ENCODE measurements at regions not wholly inside any gene's neighbourhood (a gene's known extent, or its start where the extent isn't known, plus 50 kb on each side); places are given as distances from the start of the nearest gene placed in this dataset.
"Not testable (repeated sequence)": the region's sequence is repeated elsewhere in the genome, so short reads cannot be mapped to it uniquely, and the experiment has no call there.

DNA sequence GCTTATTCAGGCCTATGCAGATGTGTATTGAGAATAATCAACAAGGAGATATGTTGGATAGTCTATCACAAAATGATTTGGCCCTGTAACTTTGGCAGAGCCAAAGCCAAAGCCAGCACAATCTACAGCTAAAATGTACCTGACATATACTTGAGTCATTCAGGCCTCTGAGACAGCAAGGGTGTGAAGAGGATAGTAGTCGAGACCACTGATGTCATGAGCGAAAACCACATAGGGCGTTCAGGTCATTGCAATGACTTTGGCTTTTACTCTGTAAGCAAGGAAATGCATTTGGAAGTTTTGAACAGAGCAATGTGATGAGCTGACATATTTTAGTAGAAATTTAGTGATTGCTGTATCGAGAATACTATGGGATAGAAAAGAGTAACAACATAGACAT lies 579.6 kb downstream of the AMY1C start:
- H3K4me2 ChIP-seq (ENCODE audit: insufficient read depth, low read length), result no peak overlapping the region
- H3K27me3 ChIP-seq (ENCODE audit: control insufficient read depth in 2 of 2, insufficient read depth in 2 of 2, low read length in 2 of 2), result no peaks in the 10 kb centered on the region
- peaks cover 2% of the 10 kb centered on the region for H3K9me3 ChIP-seq (replicated peaks; ENCODE audit: control insufficient read depth, insufficient read depth, low read length)
- no peak for DNase-seq (ENCODE audit: low read depth, low spot score)
- no peaks in the 10 kb centered on the region for H3K36me3 ChIP-seq (ENCODE audit: control insufficient read depth in 2 of 2, extremely low read depth in 1 of 2, insufficient read depth in 2 of 2, low read length in 2 of 2)
- ChIA-PET CTCF (no interaction called here), POLR2A (no interaction called here)
- no peaks in the 10 kb centered on the region for H3K4me1 ChIP-seq (ENCODE audit: control insufficient read depth, extremely low read depth, insufficient read depth, low read length)
- H2AFZ ChIP-seq (ENCODE audit: low read depth, low read length), result no peak overlapping the region
- BruUV-seq (replicated peaks), result no TSS peak
- dilution Hi-C loops (cut with MboI; ENCODE audit: extremely low pct_ligation_motif_present, low sequenced_read_pairs), result no loop called here
- H3K27ac ChIP-seq (ENCODE audit: insufficient read depth, low read depth, low read length), result no peak overlapping the region
- TF ChIP-seq POLR2AphosphoS5 (IDR thresholded peaks at IDR 0.05; ENCODE audit: insufficient read depth, low read depth, low read length), result no peak
- no peak for TF ChIP-seq JUN (IDR thresholded peaks at IDR 0.05; ENCODE audit: borderline replicate concordance, insufficient read depth, insufficient read length, low read depth)
- TF ChIP-seq MYC (IDR thresholded peaks at IDR 0.05; ENCODE audit: low read depth, low read length), result no peak
- no peaks in the 10 kb centered on the region for H3K9me1 ChIP-seq (replicated peaks; ENCODE audit: control insufficient read depth, extremely low read depth, insufficient read depth, low read length)
- H3K79me2 ChIP-seq (ENCODE audit: control insufficient read depth, insufficient read depth, low read length), result no peaks in the 10 kb centered on the region
- no peak for FAIRE-seq
- H3K9ac ChIP-seq (replicated peaks; ENCODE audit: extremely low read depth, insufficient read depth, low read length), result no peak overlapping the region
- H4K20me1 ChIP-seq (replicated peaks; ENCODE audit: control insufficient read depth, extremely low read depth, insufficient read depth, low read length), result no peaks in the 10 kb centered on the region
- no peak overlapping the region for H3K4me3 ChIP-seq (replicated peaks in 1 of 3; ENCODE audit: insufficient read depth in 1 of 3, low read depth in 1 of 3, low read length in 3 of 3)
- intact Hi-C loops (cut with micrococcal nuclease), result loop anchor here (10.0 kb wide), 1 partner anchor 306 kb away; no protein-coding TSS in a partner anchor

DNA sequence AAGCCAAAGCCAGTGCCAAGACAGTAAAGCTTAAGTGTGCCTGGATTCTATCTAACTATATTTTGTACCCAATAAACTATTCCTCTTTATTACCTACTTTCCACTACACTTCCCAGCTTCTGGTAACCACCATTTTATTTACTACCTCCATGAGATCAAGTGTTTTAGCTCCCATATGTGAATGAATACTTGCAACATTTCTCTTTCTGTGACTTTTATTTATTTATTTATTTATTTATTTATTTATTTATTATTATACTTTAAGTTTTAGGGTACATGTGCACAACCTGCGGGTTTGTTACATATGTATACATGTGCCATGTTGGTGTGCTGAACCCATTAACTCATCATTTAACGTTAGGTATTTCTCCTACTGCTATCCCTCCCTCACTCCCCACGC lies 582.1 kb downstream of the AMY1C start:
- Histone ChIP-seq H3K9me3 (replicated peaks; ENCODE audit: control insufficient read depth, insufficient read depth, low read length) (no peaks in the 10 kb centered on the region), H3K27me3 (ENCODE audit: control insufficient read depth in 2 of 2, insufficient read depth in 2 of 2, low read length in 2 of 2) (no peaks in the 10 kb centered on the region), H3K9ac (replicated peaks; ENCODE audit: extremely low read depth, insufficient read depth, low read length) (no peak overlapping the region), H3K4me3 (replicated peaks in 1 of 3; ENCODE audit: insufficient read depth in 1 of 3, low read depth in 1 of 3, low read length in 3 of 3) (no peak overlapping the region), H3K36me3 (ENCODE audit: control insufficient read depth in 2 of 2, extremely low read depth in 1 of 2, insufficient read depth in 2 of 2, low read length in 2 of 2) (no peaks in the 10 kb centered on the region), H4K20me1 (replicated peaks; ENCODE audit: control insufficient read depth, extremely low read depth, insufficient read depth, low read length) (no peaks in the 10 kb centered on the region), H3K27ac (ENCODE audit: insufficient read depth, low read depth, low read length) (no peak overlapping the region), H3K4me1 (ENCODE audit: control insufficient read depth, extremely low read depth, insufficient read depth, low read length) (no peaks in the 10 kb centered on the region), H2AFZ (ENCODE audit: low read depth, low read length) (no peak overlapping the region), H3K79me2 (ENCODE audit: control insufficient read depth, insufficient read depth, low read length) (no peaks in the 10 kb centered on the region), H3K4me2 (ENCODE audit: insufficient read depth, low read length) (no peak overlapping the region), H3K9me1 (replicated peaks; ENCODE audit: control insufficient read depth, extremely low read depth, insufficient read depth, low read length) (no peaks in the 10 kb centered on the region)
- no TSS peak for BruUV-seq (replicated peaks)
- DNase-seq (ENCODE audit: low read depth, low spot score) (no peak), FAIRE-seq (no peak)
- dilution Hi-C loops (cut with MboI; ENCODE audit: extremely low pct_ligation_motif_present, low sequenced_read_pairs), result no loop called here
- ChIA-PET CTCF (no interaction called here), POLR2A (no interaction called here)
- TF ChIP-seq GATA2 (IDR thresholded peaks at IDR 0.05; ENCODE audit: insufficient read depth, insufficient read length, low read depth, low read length) (no peak), EZH2 (IDR thresholded peaks at IDR 0.05; ENCODE audit: borderline replicate concordance, low read depth, low read length, severe bottlenecking) (no peak), MYC (IDR thresholded peaks at IDR 0.05; ENCODE audit: low read depth, low read length) (no peak), FOS (IDR thresholded peaks at IDR 0.05; ENCODE audit: borderline replicate concordance, insufficient read depth, low read length) (no peak), JUN (IDR thresholded peaks at IDR 0.05; ENCODE audit: borderline replicate concordance, insufficient read depth, insufficient read length, low read depth) (no peak), POLR2A (IDR thresholded peaks at IDR 0.05; ENCODE audit: low read depth, low read length) (no peak), POLR2AphosphoS5 (IDR thresholded peaks at IDR 0.05; ENCODE audit: insufficient read depth, low read depth, low read length) (no peak)
- TF ChIP-seq, protein P1, sequence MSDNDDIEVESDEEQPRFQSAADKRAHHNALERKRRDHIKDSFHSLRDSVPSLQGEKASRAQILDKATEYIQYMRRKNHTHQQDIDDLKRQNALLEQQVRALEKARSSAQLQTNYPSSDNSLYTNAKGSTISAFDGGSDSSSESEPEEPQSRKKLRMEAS (IDR thresholded peaks at IDR 0.05; ENCODE audit: insufficient read depth, insufficient read length), result no peak
- TF ChIP-seq, protein P2, sequence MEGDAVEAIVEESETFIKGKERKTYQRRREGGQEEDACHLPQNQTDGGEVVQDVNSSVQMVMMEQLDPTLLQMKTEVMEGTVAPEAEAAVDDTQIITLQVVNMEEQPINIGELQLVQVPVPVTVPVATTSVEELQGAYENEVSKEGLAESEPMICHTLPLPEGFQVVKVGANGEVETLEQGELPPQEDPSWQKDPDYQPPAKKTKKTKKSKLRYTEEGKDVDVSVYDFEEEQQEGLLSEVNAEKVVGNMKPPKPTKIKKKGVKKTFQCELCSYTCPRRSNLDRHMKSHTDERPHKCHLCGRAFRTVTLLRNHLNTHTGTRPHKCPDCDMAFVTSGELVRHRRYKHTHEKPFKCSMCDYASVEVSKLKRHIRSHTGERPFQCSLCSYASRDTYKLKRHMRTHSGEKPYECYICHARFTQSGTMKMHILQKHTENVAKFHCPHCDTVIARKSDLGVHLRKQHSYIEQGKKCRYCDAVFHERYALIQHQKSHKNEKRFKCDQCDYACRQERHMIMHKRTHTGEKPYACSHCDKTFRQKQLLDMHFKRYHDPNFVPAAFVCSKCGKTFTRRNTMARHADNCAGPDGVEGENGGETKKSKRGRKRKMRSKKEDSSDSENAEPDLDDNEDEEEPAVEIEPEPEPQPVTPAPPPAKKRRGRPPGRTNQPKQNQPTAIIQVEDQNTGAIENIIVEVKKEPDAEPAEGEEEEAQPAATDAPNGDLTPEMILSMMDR (IDR thresholded peaks at IDR 0.05; ENCODE audit: extremely low read depth in 1 of 2, insufficient read depth in 1 of 2, low read depth in 1 of 2, low read length in 2 of 2), result no peak
- intact Hi-C loops (cut with micrococcal nuclease), result no loop called here

DNA sequence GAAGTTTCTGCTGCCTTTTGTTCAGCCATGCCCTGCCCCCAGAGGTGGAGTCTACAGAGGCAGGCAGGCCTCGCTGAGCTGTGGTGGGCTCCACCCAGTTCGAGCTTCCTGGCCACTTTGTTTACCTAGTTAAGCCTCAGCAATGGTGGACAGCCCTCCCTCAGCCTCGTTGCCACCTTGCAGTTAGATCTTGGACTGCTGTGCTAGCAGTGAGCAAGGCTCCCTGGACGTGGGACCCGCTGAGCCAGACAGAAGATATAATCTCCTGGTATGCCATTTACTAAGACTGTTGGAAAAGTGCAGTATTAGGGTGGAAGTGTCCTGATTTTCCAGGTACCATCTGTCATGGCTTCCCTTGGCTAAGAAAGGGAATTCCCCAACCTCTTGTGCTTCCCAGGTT lies 588.2 kb downstream of the AMY1C start:
- BruUV-seq (replicated peaks); H3K4me2 ChIP-seq (ENCODE audit: insufficient read depth, low read length); H3K9ac ChIP-seq (replicated peaks; ENCODE audit: extremely low read depth, insufficient read depth, low read length); dilution Hi-C loops (cut with MboI; ENCODE audit: extremely low pct_ligation_motif_present, low sequenced_read_pairs); DNase-seq (ENCODE audit: low read depth, low spot score); POLR2A ChIA-PET; H3K4me3 ChIP-seq (replicated peaks in 1 of 3; ENCODE audit: insufficient read depth in 1 of 3, low read depth in 1 of 3, low read length in 3 of 3); H4K20me1 ChIP-seq (replicated peaks; ENCODE audit: control insufficient read depth, extremely low read depth, insufficient read depth, low read length); H3K4me1 ChIP-seq (ENCODE audit: control insufficient read depth, extremely low read depth, insufficient read depth, low read length); CTCF ChIA-PET; H3K9me3 ChIP-seq (replicated peaks; ENCODE audit: control insufficient read depth, insufficient read depth, low read length); H3K79me2 ChIP-seq (ENCODE audit: control insufficient read depth, insufficient read depth, low read length); H3K27ac ChIP-seq (ENCODE audit: insufficient read depth, low read depth, low read length); H3K9me1 ChIP-seq (replicated peaks; ENCODE audit: control insufficient read depth, extremely low read depth, insufficient read depth, low read length); H2AFZ ChIP-seq (ENCODE audit: low read depth, low read length); intact Hi-C loops (cut with micrococcal nuclease); FAIRE-seq; H3K36me3 ChIP-seq (ENCODE audit: control insufficient read depth in 2 of 2, extremely low read depth in 1 of 2, insufficient read depth in 2 of 2, low read length in 2 of 2); H3K27me3 ChIP-seq (ENCODE audit: control insufficient read depth in 2 of 2, insufficient read depth in 2 of 2, low read length in 2 of 2): not testable (repeated sequence)

Data from endothelial cell of umbilical vein (primary cell).